SU-DHL-6 (cell line): ENCODE measurements at regions not wholly inside any gene's neighbourhood (a gene's known extent, or its start where the extent isn't known, plus 50 kb on each side); places are given as distances from the start of the nearest gene placed in this dataset.

Source experiments
- H2AFZ ChIP-seq: fragments of 200-600 bp; sonication (generic); 2 replicates; pipeline ENCODE4 v1.6.1; 2014; ENCODE audit warnings: low read depth, mild to moderate bottlenecking, moderate library complexity, mixed read lengths, antibody characterized with exemption, low read length; ENCODE audit not compliant: severe bottlenecking
- H3F3A ChIP-seq: fragments of 200-600 bp; shearing (Covaris generic); 2 replicates; pipeline ENCODE4 v1.6.0; 2016; ENCODE audit warnings: antibody characterized with exemption, mild to moderate bottlenecking; ENCODE audit not compliant: insufficient read depth
- H3K27ac ChIP-seq: fragments of 200-600 bp; sonication (generic); 2 replicates; pipeline ENCODE4 v1.5.1; 2016; ENCODE audit warnings: low read depth, mild to moderate bottlenecking, low read length, moderate library complexity, mixed read lengths
- H3K27me3 ChIP-seq: fragments of 200-600 bp; sonication (generic), shearing (Covaris generic); 2 replicates; pipeline ENCODE4 v1.6.0; 2014; ENCODE audit warnings: mild to moderate bottlenecking, low read length
- H3K36me3 ChIP-seq: fragments of 200-600 bp; sonication (generic); 2 replicates; pipeline ENCODE4 v1.6.1; 2014; ENCODE audit warnings: mild to moderate bottlenecking, low read length, mixed read lengths
- H3K4me2 ChIP-seq: fragments of 300-600, 200-600 bp; shearing (Covaris generic), sonication (generic); 2 replicates; pipeline ENCODE4 v1.6.0; 2014; ENCODE audit warnings: low read length, low read depth, mild to moderate bottlenecking; ENCODE audit not compliant: poor library complexity, severe bottlenecking
- H3K4me3 ChIP-seq: fragments of 200-600 bp; sonication (generic); 2 replicates; pipeline ENCODE4 v1.5.1; 2014; ENCODE audit warnings: antibody characterized with exemption, low read length, mild to moderate bottlenecking, mixed read lengths; ENCODE audit not compliant: insufficient read depth, poor library complexity, severe bottlenecking
- H3K79me2 ChIP-seq: fragments of 200-600 bp; sonication (generic); 2 replicates; pipeline ENCODE4 v1.6.1; 2014; ENCODE audit warnings: mild to moderate bottlenecking, low read length, moderate library complexity; ENCODE audit not compliant: insufficient read depth
- H3K9ac ChIP-seq: fragments of 200-600 bp; sonication (generic); 2 replicates; pipeline ENCODE4 v1.7.0; 2014; ENCODE audit warnings: mild to moderate bottlenecking, low read length
- H3K9me2 ChIP-seq: fragments of 200-600 bp; sonication (generic); replicated peaks from 2 replicates; pipeline ENCODE4 v1.6.1; 2014; ENCODE audit warnings: low read length; ENCODE audit not compliant: insufficient read depth
- H3K9me3 ChIP-seq: fragments of 200-600 bp; sonication (generic); 2 replicates; pipeline ENCODE4 v1.6.1; 2014; ENCODE audit warnings: low read length, mixed read lengths; ENCODE audit not compliant: insufficient read depth
- H4K20me1 ChIP-seq: fragments of 200-600 bp; sonication (generic); 2 replicates; pipeline ENCODE4 v1.6.1; 2014; ENCODE audit warnings: low read depth, mild to moderate bottlenecking, antibody characterized with exemption, low read length, moderate library complexity, mixed read lengths
- CTCF ChIP-seq: fragments of 200-600 bp; sonication (generic); IDR thresholded peaks from one replicate; pipeline ENCODE4 v1.5.1; 2017; ENCODE audit warnings: antibody characterized with exemption, mild to moderate bottlenecking, low read length, moderate library complexity; ENCODE audit not compliant: insufficient read depth, poor library complexity, severe bottlenecking
- EZH2phosphoT487 ChIP-seq: fragments of 200-600 bp; sonication (generic), shearing (Covaris generic); conservative IDR thresholded peaks from 2 replicates; pipeline ENCODE4 v1.6.1; 2018; ENCODE audit warnings: mild to moderate bottlenecking, antibody characterized with exemption, low read length, moderate library complexity, mixed read lengths

GRCh38 chr5:6036006-6036405, 342.3 kb downstream of the MED10 start:
- Histone ChIP-seq H3K9me2 (no peaks in the 10 kb centered on the region), H3K9me3 (no peaks in the 10 kb centered on the region)
- TF ChIP-seq CTCF (no peak), EZH2phosphoT487 (no peak)

GRCh38 chr5:6029811-6030271, 348.5 kb downstream of the MED10 start:
- H2AFZ ChIP-seq, result no peak overlapping the region
- no peaks in the 10 kb centered on the region for H3F3A ChIP-seq
- H3K9ac ChIP-seq, result no peak overlapping the region
- H4K20me1 ChIP-seq, result no peaks in the 10 kb centered on the region
- H3K4me3 ChIP-seq, result no peak overlapping the region
- H3K27me3 ChIP-seq, result no peaks in the 10 kb centered on the region
- H3K27ac ChIP-seq, result no peak overlapping the region
- H3K9me3 ChIP-seq, result no peaks in the 10 kb centered on the region
- no peaks in the 10 kb centered on the region for H3K36me3 ChIP-seq
- TF ChIP-seq EZH2phosphoT487 (no peak), CTCF (no peak)
- H3K4me2 ChIP-seq, result no peak overlapping the region
- H3K79me2 ChIP-seq, result no peaks in the 10 kb centered on the region
- no peaks in the 10 kb centered on the region for H3K9me2 ChIP-seq

More at GRCh38 chr5:6036006-6036405, 342.3 kb downstream of the MED10 start:
- Histone ChIP-seq H3K27ac (no peak overlapping the region), H3F3A (no peaks in the 10 kb centered on the region), H3K4me3 (no peak overlapping the region), H3K4me2 (no peak overlapping the region), H3K36me3 (no peaks in the 10 kb centered on the region), H3K79me2 (no peaks in the 10 kb centered on the region), H3K9ac (no peak overlapping the region), H3K27me3 (no peaks in the 10 kb centered on the region), H4K20me1 (no peaks in the 10 kb centered on the region), H2AFZ (no peak overlapping the region)

GRCh38 chr5:6026766-6027406, 351.5 kb downstream of the MED10 start:
- Histone ChIP-seq H3K9ac (no peak overlapping the region), H3K27ac (no peak overlapping the region), H3K9me3 (no peaks in the 10 kb centered on the region), H4K20me1 (no peaks in the 10 kb centered on the region), H3K4me2 (no peak overlapping the region), H3F3A (no peaks in the 10 kb centered on the region), H2AFZ (no peak overlapping the region), H3K9me2 (no peaks in the 10 kb centered on the region), H3K27me3 (no peaks in the 10 kb centered on the region), H3K79me2 (no peaks in the 10 kb centered on the region), H3K4me3 (no peak overlapping the region), H3K36me3 (no peaks in the 10 kb centered on the region)
- TF ChIP-seq CTCF (no peak), EZH2phosphoT487 (no peak)
